Neuron (in vitro differentiated cells): ENCODE measurements at regions not wholly inside any gene's neighbourhood (a gene's known extent, or its start where the extent isn't known, plus 50 kb on each side); places are given as distances from the start of the nearest gene placed in this dataset.

Experiments used
- H2AFZ ChIP-seq: one replicate; pipeline ENCODE4 v1.6.1; 2013; ENCODE audit warnings: low read depth, mild to moderate bottlenecking, inconsistent platforms, low read length, moderate library complexity
- H3K27me3 ChIP-seq: one replicate; pipeline ENCODE4 v1.6.1; 2013; ENCODE audit warnings: low read length; ENCODE audit not compliant: insufficient read depth
- H3K36me3 ChIP-seq: one replicate; pipeline ENCODE4 v1.6.1; 2013; ENCODE audit warnings: low read length; ENCODE audit not compliant: insufficient read depth
- H3K4me1 ChIP-seq: one replicate; pipeline ENCODE4 v1.6.1; 2013; ENCODE audit warnings: low read length; ENCODE audit not compliant: insufficient read depth
- H3K4me3 ChIP-seq: 2 replicates; pipeline ENCODE4 v1.5.1; 2013; ENCODE audit warnings: mild to moderate bottlenecking, low read length, moderate library complexity
- H3K9me3 ChIP-seq: one replicate; pipeline ENCODE4 v1.6.1; 2013; ENCODE audit warnings: low read length

DNA sequence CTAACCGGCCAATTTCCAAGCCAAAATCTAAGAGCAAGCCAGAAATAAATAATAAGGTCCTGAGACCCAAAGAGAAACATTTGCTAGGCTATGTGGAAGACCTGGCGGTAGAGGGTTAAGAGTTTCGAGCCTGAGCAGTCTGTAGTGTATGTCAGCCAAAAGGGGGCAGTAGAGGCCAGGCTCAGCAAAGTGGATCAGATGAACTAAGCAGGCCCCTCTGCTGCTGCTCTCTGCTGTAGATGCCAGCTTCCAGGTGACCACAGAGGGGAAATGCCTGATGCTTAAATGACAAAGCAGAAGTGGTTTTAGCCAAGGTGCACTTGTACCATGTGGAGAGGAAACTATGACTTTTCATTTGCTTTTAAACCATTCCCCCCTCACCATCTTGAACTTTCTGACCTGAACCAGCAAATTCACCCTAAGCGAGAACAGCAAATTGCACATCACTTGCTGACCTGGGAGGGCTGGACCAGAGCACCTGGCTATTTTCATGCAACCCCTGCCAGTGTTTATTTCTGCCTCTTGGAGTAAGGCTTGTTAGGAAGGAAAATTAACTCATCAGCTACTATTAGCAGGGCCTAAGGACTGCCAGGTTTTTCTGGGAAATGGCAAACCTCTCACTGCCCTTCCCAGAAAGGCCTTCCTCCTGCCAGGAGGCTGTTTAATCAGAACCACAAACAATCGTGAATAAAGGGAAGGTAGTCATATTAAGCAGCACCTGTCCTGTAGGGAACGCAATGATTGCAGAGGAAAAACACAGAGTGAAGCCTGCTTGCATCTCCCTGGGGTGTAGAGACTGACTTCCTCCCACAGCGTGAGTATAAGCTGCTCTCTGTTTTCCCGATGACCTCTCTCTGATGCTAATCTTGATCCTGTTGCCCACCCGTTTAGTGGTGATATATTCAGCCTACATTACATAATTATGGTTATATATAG, 818.2 kb downstream of the TLR4 start:
- H3K27me3 ChIP-seq, result no peaks in the 10 kb centered on the region
- no peaks in the 10 kb centered on the region for H3K4me1 ChIP-seq
- H2AFZ ChIP-seq, result no peak overlapping the region
- H3K4me3 ChIP-seq, result no peak overlapping the region
- H3K9me3 ChIP-seq, result no peaks in the 10 kb centered on the region
- H3K36me3 ChIP-seq, result no peaks in the 10 kb centered on the region

DNA sequence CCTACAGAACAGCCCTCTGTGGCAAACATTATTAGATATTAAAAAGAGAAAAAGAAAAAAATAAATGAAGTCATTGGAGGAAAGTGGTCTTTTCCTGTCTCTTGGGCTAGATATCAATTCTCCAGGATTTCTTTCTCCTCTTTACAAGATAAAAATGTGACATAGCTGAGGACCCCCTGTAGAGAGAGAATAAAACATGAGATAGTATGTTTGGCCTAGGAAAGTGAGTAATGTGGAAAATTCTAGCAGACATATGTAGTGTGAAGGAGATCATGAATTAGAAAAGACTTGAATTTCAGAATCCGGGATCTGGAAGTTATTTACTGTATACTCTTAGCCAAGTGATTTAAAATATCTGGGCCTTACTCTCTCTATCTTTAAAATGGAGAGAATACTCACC, 823.1 kb downstream of the TLR4 start:
- H3K9me3 ChIP-seq, result no peaks in the 10 kb centered on the region
- H2AFZ ChIP-seq, result no peak overlapping the region
- no peaks in the 10 kb centered on the region for H3K27me3 ChIP-seq
- H3K36me3 ChIP-seq, result no peaks in the 10 kb centered on the region
- H3K4me3 ChIP-seq, result no peak overlapping the region
- no peaks in the 10 kb centered on the region for H3K4me1 ChIP-seq

- H3K36me3 ChIP-seq, result no peaks in the 10 kb centered on the region
- H3K4me1 ChIP-seq, result no peaks in the 10 kb centered on the region
- no peak overlapping the region for H2AFZ ChIP-seq
- no peaks in the 10 kb centered on the region for H3K9me3 ChIP-seq
- no peak overlapping the region for H3K4me3 ChIP-seq
- no peaks in the 10 kb centered on the region for H3K27me3 ChIP-seq
These were observed 825.0 kb downstream of the TLR4 start for GRCh38 chr9:118529210-118529609.

GRCh38 chr9:118529624-118530214, 825.5 kb downstream of the TLR4 start:
- no peaks in the 10 kb centered on the region for H3K27me3 ChIP-seq
- no peak overlapping the region for H2AFZ ChIP-seq
- no peaks in the 10 kb centered on the region for H3K4me1 ChIP-seq
- H3K4me3 ChIP-seq, result no peak overlapping the region
- H3K9me3 ChIP-seq, result no peaks in the 10 kb centered on the region
- H3K36me3 ChIP-seq, result no peaks in the 10 kb centered on the region

GRCh38 chr9:118532592-118532991, 828.4 kb downstream of the TLR4 start:
- Histone ChIP-seq H2AFZ (no peak overlapping the region), H3K4me3 (no peak overlapping the region), H3K9me3 (no peaks in the 10 kb centered on the region), H3K27me3 (no peaks in the 10 kb centered on the region), H3K36me3 (no peaks in the 10 kb centered on the region), H3K4me1 (no peaks in the 10 kb centered on the region)

- Histone ChIP-seq H2AFZ (no peak overlapping the region), H3K4me1 (no peaks in the 10 kb centered on the region), H3K4me3 (no peak overlapping the region), H3K36me3 (no peaks in the 10 kb centered on the region), H3K9me3 (no peaks in the 10 kb centered on the region), H3K27me3 (no peaks in the 10 kb centered on the region)
These were observed 828.9 kb downstream of the TLR4 start for GRCh38 chr9:118533101-118533500.

- Histone ChIP-seq H3K4me1 (no peaks in the 10 kb centered on the region), H2AFZ (no peak overlapping the region), H3K4me3 (no peak overlapping the region), H3K36me3 (no peaks in the 10 kb centered on the region), H3K9me3 (no peaks in the 10 kb centered on the region), H3K27me3 (no peaks in the 10 kb centered on the region)
These were observed 829.6 kb downstream of the TLR4 start for GRCh38 chr9:118533850-118534249.

DNA sequence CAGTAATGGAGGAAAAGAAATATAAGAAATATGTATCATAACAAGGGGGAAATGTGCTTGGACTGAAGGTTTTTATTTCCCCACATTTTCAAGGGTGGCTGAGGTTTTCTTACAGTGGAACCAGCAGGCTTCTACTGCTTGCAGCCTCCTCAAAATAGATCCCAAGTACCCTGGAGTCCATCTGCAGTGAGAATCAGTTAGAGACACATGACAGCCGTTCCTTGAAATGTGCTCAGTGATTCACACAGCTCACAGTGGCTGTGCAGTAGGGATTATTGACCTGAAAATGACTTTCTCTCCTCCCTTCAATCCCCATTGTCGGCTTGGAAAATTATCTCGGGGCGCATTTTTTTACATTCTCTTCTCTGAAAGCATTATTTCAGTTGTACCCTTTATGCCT, 832.0 kb downstream of the TLR4 start:
- Histone ChIP-seq H3K9me3 (no peaks in the 10 kb centered on the region), H3K36me3 (no peaks in the 10 kb centered on the region), H3K27me3 (no peaks in the 10 kb centered on the region), H3K4me3 (no peak overlapping the region), H3K4me1 (no peaks in the 10 kb centered on the region), H2AFZ (no peak overlapping the region)

DNA sequence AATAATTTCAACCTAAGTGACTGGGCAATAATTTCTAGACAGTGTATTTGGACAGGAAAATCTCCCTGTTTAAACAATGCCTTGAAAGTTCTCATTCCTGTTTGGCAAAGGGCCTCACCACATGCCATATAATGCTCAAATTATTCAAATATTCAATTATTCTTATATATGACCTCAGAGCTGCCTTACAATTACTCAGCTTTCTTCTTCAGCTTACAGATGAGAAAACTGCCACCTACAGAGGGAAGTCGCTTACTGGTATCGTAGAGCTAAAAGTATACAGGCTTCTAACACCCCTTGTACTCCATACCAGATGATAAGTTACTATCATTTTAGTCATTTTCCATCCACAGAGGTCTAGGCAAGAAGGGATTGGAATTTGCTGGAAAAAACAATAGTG, 830.3 kb downstream of the BRINP1 start:
- H2AFZ ChIP-seq, result no peak overlapping the region
- no peak overlapping the region for H3K4me3 ChIP-seq
- H3K27me3 ChIP-seq, result no peaks in the 10 kb centered on the region
- no peaks in the 10 kb centered on the region for H3K4me1 ChIP-seq
- H3K36me3 ChIP-seq, result no peaks in the 10 kb centered on the region
- H3K9me3 ChIP-seq, result no peaks in the 10 kb centered on the region

- no peaks in the 10 kb centered on the region for H3K9me3 ChIP-seq
- H3K36me3 ChIP-seq, result no peaks in the 10 kb centered on the region
- no peaks in the 10 kb centered on the region for H3K27me3 ChIP-seq
- H2AFZ ChIP-seq, result no peak overlapping the region
- H3K4me1 ChIP-seq, result no peaks in the 10 kb centered on the region
- no peak overlapping the region for H3K4me3 ChIP-seq
These were observed 815.8 kb downstream of the BRINP1 start for GRCh38 chr9:118553465-118553864.

GRCh38 chr9:118554987-118555386, 814.2 kb downstream of the BRINP1 start:
- Histone ChIP-seq H2AFZ (no peak overlapping the region), H3K4me1 (no peaks in the 10 kb centered on the region), H3K9me3 (no peaks in the 10 kb centered on the region), H3K4me3 (no peak overlapping the region), H3K27me3 (no peaks in the 10 kb centered on the region), H3K36me3 (no peaks in the 10 kb centered on the region)

DNA sequence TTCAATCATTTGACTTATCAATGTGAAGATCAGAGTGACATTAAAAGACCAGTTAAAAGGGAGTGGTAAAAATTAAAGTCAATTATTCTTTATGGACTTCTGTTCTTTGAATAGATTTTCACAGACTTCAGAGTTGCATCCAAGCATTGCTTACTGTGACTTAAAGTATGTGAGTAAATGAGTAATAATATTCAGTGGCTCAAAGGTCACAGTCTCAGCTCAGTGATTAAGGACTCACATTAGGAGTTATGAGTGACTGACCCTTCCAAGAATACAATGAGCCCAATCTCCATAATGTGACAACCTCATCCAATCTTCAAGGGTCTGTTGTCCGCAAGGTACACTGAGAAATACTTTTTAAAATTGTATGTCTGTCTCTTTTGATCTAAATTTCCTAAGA, 811.2 kb downstream of the BRINP1 start:
- Histone ChIP-seq H3K9me3 (no peaks in the 10 kb centered on the region), H3K27me3 (no peaks in the 10 kb centered on the region), H3K4me1 (no peaks in the 10 kb centered on the region), H3K36me3 (no peaks in the 10 kb centered on the region), H2AFZ (no peak overlapping the region), H3K4me3 (no peak overlapping the region)

- no peaks in the 10 kb centered on the region for H3K4me1 ChIP-seq
- H3K9me3 ChIP-seq, result no peaks in the 10 kb centered on the region
- H3K4me3 ChIP-seq, result no peak overlapping the region
- H3K36me3 ChIP-seq, result no peaks in the 10 kb centered on the region
- no peaks in the 10 kb centered on the region for H3K27me3 ChIP-seq
- H2AFZ ChIP-seq, result no peak overlapping the region
These were observed 810.3 kb downstream of the BRINP1 start for GRCh38 chr9:118558891-118559290.
